ENCODE measurements at regions not wholly inside any gene's neighbourhood (a gene's known extent, or its start where the extent isn't known, plus 50 kb on each side); places are given as distances from the start of the nearest gene placed in this dataset.
A peak's percentile ranks its signal among the peaks of the same experiment; 100 is the strongest.

GRCh38 chr14:76643887-76644286, 117.4 kb upstream of the VASH1 start:
- TF ChIP-seq ZNF565 (CRISPR knock-in tag; conservative IDR thresholded peaks at IDR 0.05; ENCODE audit: low read depth) (no peak), ZFP30 (CRISPR knock-in tag; IDR thresholded peaks at IDR 0.05) (no peak), RARB (CRISPR knock-in tag; IDR thresholded peaks at IDR 0.05) (no peak), ZNF8 (CRISPR knock-in tag; IDR thresholded peaks at IDR 0.05) (no peak), CSRNP3 (CRISPR knock-in tag; IDR thresholded peaks at IDR 0.05) (no peak), POU6F1 (CRISPR knock-in tag; IDR thresholded peaks at IDR 0.05; ENCODE audit: borderline replicate concordance, low read depth) (no peak), CSDC2 (CRISPR knock-in tag; IDR thresholded peaks at IDR 0.05) (no peak), SNAI2 (CRISPR knock-in tag; IDR thresholded peaks at IDR 0.05) (no peak), TCF4 (CRISPR knock-in tag; IDR thresholded peaks at IDR 0.05; ENCODE audit: borderline replicate concordance) (no peak), BACH2 (CRISPR knock-in tag; IDR thresholded peaks at IDR 0.05; ENCODE audit: borderline replicate concordance) (no peak), ZNF70 (CRISPR knock-in tag; IDR thresholded peaks at IDR 0.05) (no peak), TSHZ2 (CRISPR knock-in tag; IDR thresholded peaks at IDR 0.05) (no peak), PPARA (CRISPR knock-in tag; IDR thresholded peaks at IDR 0.05; ENCODE audit: borderline replicate concordance) (no peak), ZFP3 (CRISPR knock-in tag; IDR thresholded peaks at IDR 0.05) (no peak), ARNTL (CRISPR knock-in tag; IDR thresholded peaks at IDR 0.05; ENCODE audit: borderline replicate concordance, low read depth) (no peak), ISL1 (CRISPR knock-in tag; IDR thresholded peaks at IDR 0.05) (no peak), OSR1 (CRISPR knock-in tag; IDR thresholded peaks at IDR 0.05) (no peak), GLIS3 (CRISPR knock-in tag; IDR thresholded peaks at IDR 0.05) (no peak), ZC3H10 (CRISPR knock-in tag; IDR thresholded peaks at IDR 0.05) (no peak)
- ATAC-seq = no peak

- peak; percentile 87 for ATAC-seq
- TF ChIP-seq PATZ1 (CRISPR knock-in tag; IDR thresholded peaks at IDR 0.05; ENCODE audit: borderline replicate concordance) = no peak
- TF ChIP-seq TOX (CRISPR knock-in tag; IDR thresholded peaks at IDR 0.05; ENCODE audit: borderline replicate concordance) = no peak
- TF ChIP-seq PPARA (CRISPR knock-in tag; IDR thresholded peaks at IDR 0.05; ENCODE audit: borderline replicate concordance) = no peak
- TF ChIP-seq ZNF565 (CRISPR knock-in tag; conservative IDR thresholded peaks at IDR 0.05; ENCODE audit: low read depth) = no peak
- no peak for TF ChIP-seq TCF4 (CRISPR knock-in tag; IDR thresholded peaks at IDR 0.05; ENCODE audit: borderline replicate concordance)
- no peak for TF ChIP-seq ISL1 (CRISPR knock-in tag; IDR thresholded peaks at IDR 0.05)
- TF ChIP-seq CSDC2 (CRISPR knock-in tag; IDR thresholded peaks at IDR 0.05) = no peak
- TF ChIP-seq BACH2 (CRISPR knock-in tag; IDR thresholded peaks at IDR 0.05; ENCODE audit: borderline replicate concordance) = no peak
- no peak for TF ChIP-seq ZNF8 (CRISPR knock-in tag; IDR thresholded peaks at IDR 0.05)
- TF ChIP-seq ARNTL (CRISPR knock-in tag; IDR thresholded peaks at IDR 0.05; ENCODE audit: borderline replicate concordance, low read depth) = no peak
- TF ChIP-seq ZNF70 (CRISPR knock-in tag; IDR thresholded peaks at IDR 0.05) = no peak
- TF ChIP-seq ZFP30 (CRISPR knock-in tag; IDR thresholded peaks at IDR 0.05) = no peak
- TF ChIP-seq SNAI2 (CRISPR knock-in tag; IDR thresholded peaks at IDR 0.05) = no peak
- no peak for TF ChIP-seq ESRRG (CRISPR knock-in tag; IDR thresholded peaks at IDR 0.05)
- no peak for TF ChIP-seq POU6F1 (CRISPR knock-in tag; IDR thresholded peaks at IDR 0.05; ENCODE audit: borderline replicate concordance, low read depth)
- TF ChIP-seq CSRNP3 (CRISPR knock-in tag; IDR thresholded peaks at IDR 0.05) = no peak
These were observed 116.3 kb upstream of the VASH1 start for GRCh38 chr14:76644855-76645518.
